ENCODE measurements at regions not wholly inside any gene's neighbourhood (a gene's known extent, or its start where the extent isn't known, plus 50 kb on each side); places are given as distances from the start of the nearest gene placed in this dataset.

GRCh38 chr10:9635691-9636090 is 1382.0 kb upstream of the CELF2 start:
- Histone ChIP-seq H3K4me3 (no peak overlapping the region), H3K4me1 (no peaks in the 10 kb centered on the region), H3K27me3 (no peaks in the 10 kb centered on the region), H3K36me3 (no peaks in the 10 kb centered on the region), H3K27ac (no peak overlapping the region), H3K9me3 (no peaks in the 10 kb centered on the region)
- DNase-seq (ENCODE audit: low spot score): no peak
- TF ChIP-seq CTCF (IDR thresholded peaks at IDR 0.05): no peak

GRCh38 chr10:9636216-9636615 is 1381.5 kb upstream of the CELF2 start:
- H3K9me3 ChIP-seq: no peaks in the 10 kb centered on the region
- H3K36me3 ChIP-seq: no peaks in the 10 kb centered on the region
- no peaks in the 10 kb centered on the region for H3K27me3 ChIP-seq
- no peak overlapping the region for H3K4me3 ChIP-seq
- no peak for DNase-seq (ENCODE audit: low spot score)
- no peaks in the 10 kb centered on the region for H3K4me1 ChIP-seq
- H3K27ac ChIP-seq: no peak overlapping the region
- no peak for TF ChIP-seq CTCF (IDR thresholded peaks at IDR 0.05)

- no peak for DNase-seq (ENCODE audit: low spot score)
- TF ChIP-seq CTCF (IDR thresholded peaks at IDR 0.05): no peak
- Histone ChIP-seq H3K4me1 (no peaks in the 10 kb centered on the region), H3K4me3 (no peak overlapping the region), H3K36me3 (no peaks in the 10 kb centered on the region), H3K9me3 (peaks cover 0 to 5% of the 10 kb centered on the region in 2 donors), H3K27me3 (no peaks in the 10 kb centered on the region), H3K27ac (no peak overlapping the region)
Observed at GRCh38 chr10:9643782-9644181, 1373.9 kb upstream of the CELF2 start.

- DNase-seq (ENCODE audit: low spot score): no peak
- Histone ChIP-seq H3K9me3 (peaks cover 0 to 5% of the 10 kb centered on the region in 2 donors), H3K36me3 (no peaks in the 10 kb centered on the region), H3K4me1 (no peaks in the 10 kb centered on the region), H3K27ac (no peak overlapping the region), H3K27me3 (no peaks in the 10 kb centered on the region), H3K4me3 (no peak overlapping the region)
- TF ChIP-seq CTCF (IDR thresholded peaks at IDR 0.05): no peak
Observed at GRCh38 chr10:9645404-9645803, 1372.3 kb upstream of the CELF2 start.

GRCh38 chr10:9645928-9646600 is 1371.6 kb upstream of the CELF2 start:
- Histone ChIP-seq H3K4me1 (no peaks in the 10 kb centered on the region), H3K36me3 (no peaks in the 10 kb centered on the region), H3K4me3 (no peak overlapping the region), H3K27ac (no peak overlapping the region), H3K27me3 (no peaks in the 10 kb centered on the region), H3K9me3 (peaks cover 0 to 5% of the 10 kb centered on the region in 2 donors)
- DNase-seq (ENCODE audit: low spot score): no peak
- TF ChIP-seq CTCF (IDR thresholded peaks at IDR 0.05): no peak

GRCh38 chr10:9654261-9654660 is 1363.4 kb upstream of the CELF2 start:
- no peak overlapping the region for H3K27ac ChIP-seq
- H3K4me1 ChIP-seq: no peaks in the 10 kb centered on the region
- H3K4me3 ChIP-seq: no peak overlapping the region
- DNase-seq (ENCODE audit: low spot score): no peak
- no peak for TF ChIP-seq CTCF (IDR thresholded peaks at IDR 0.05)
- H3K36me3 ChIP-seq: no peaks in the 10 kb centered on the region
- H3K9me3 ChIP-seq: no peaks in the 10 kb centered on the region
- no peaks in the 10 kb centered on the region for H3K27me3 ChIP-seq

Data from right atrium auricular region (tissue), 2 donors.